ENCODE measurements at regions not wholly inside any gene's neighbourhood (a gene's known extent, or its start where the extent isn't known, plus 50 kb on each side); places are given as distances from the start of the nearest gene placed in this dataset.

DNA sequence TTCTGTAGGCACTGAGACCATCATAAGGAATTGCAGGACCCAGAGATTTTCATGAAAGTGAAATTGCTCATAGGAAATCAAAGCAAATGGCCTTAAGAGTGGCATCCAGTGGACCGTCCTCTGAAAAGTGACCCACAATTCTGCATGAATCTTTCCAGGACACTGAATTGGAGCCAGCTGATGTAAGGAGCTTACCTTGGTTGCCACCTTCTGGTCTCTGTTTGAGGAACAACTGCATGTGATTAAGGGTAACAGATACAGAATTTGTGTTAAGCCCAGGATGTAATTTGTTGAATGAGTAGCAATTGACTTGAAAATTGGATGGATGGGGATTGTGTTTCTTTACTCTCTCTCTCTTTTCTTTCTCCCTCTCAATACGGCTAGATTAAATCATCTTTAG lies 49.9 kb upstream of the GAS1 start:
- H3K27ac ChIP-seq (ENCODE audit: low read depth, low read length), result no peak overlapping the region
- H3K79me2 ChIP-seq (ENCODE audit: control insufficient read depth, low read length), result no peaks in the 10 kb centered on the region
- no peaks in the 10 kb centered on the region for H3K9me2 ChIP-seq (replicated peaks; ENCODE audit: control insufficient read depth, low read length)
- H3K9me3 ChIP-seq (ENCODE audit: control insufficient read depth, insufficient read depth, low read length), result no peaks in the 10 kb centered on the region
- H3K4me2 ChIP-seq (ENCODE audit: low read length), result no peak overlapping the region
- no peak overlapping the region for H3K4me3 ChIP-seq (ENCODE audit: low read length)
- H3K4me1 ChIP-seq (ENCODE audit: control insufficient read depth, low read length), result no peaks in the 10 kb centered on the region
- no peaks in the 10 kb centered on the region for H3K27me3 ChIP-seq (ENCODE audit: control insufficient read depth, low read length)
- no peak for TF ChIP-seq EZH2phosphoT487 (IDR thresholded peaks at IDR 0.05; ENCODE audit: borderline replicate concordance, low read length)
- TF ChIP-seq, protein P1, sequence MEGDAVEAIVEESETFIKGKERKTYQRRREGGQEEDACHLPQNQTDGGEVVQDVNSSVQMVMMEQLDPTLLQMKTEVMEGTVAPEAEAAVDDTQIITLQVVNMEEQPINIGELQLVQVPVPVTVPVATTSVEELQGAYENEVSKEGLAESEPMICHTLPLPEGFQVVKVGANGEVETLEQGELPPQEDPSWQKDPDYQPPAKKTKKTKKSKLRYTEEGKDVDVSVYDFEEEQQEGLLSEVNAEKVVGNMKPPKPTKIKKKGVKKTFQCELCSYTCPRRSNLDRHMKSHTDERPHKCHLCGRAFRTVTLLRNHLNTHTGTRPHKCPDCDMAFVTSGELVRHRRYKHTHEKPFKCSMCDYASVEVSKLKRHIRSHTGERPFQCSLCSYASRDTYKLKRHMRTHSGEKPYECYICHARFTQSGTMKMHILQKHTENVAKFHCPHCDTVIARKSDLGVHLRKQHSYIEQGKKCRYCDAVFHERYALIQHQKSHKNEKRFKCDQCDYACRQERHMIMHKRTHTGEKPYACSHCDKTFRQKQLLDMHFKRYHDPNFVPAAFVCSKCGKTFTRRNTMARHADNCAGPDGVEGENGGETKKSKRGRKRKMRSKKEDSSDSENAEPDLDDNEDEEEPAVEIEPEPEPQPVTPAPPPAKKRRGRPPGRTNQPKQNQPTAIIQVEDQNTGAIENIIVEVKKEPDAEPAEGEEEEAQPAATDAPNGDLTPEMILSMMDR (IDR thresholded peaks at IDR 0.05; ENCODE audit: low read depth, low read length, poor library complexity, severe bottlenecking), result no peak
- no peaks in the 10 kb centered on the region for H3K36me3 ChIP-seq (ENCODE audit: control insufficient read depth, low read length)
- no peaks in the 10 kb centered on the region for H4K20me1 ChIP-seq (ENCODE audit: control insufficient read depth, insufficient read depth, low read depth, low read length)
- no peaks in the 10 kb centered on the region for H3F3A ChIP-seq (ENCODE audit: control insufficient read depth, insufficient read depth)

DNA sequence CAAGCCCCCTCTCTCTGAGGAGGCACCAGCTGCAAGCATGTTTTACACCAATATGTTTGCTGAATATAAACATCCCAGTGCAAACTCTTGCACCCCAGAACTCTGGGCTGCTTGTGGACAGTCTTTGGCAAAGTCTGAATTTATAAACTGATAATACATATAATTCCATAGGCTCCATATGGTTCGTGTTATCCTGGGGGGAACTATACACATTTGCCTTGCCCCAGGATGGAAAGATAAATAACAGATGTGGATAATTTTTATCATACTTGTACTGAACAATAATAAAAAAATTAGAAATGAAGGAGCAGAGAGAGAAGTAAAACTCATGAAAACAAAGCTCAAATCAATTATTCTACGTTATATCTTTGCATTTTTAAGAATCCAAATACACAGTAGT lies 50.6 kb upstream of the GAS1 start:
- H4K20me1 ChIP-seq (ENCODE audit: control insufficient read depth, insufficient read depth, low read depth, low read length), result no peaks in the 10 kb centered on the region
- no peaks in the 10 kb centered on the region for H3K4me1 ChIP-seq (ENCODE audit: control insufficient read depth, low read length)
- H3K4me2 ChIP-seq (ENCODE audit: low read length), result no peak overlapping the region
- no peak overlapping the region for H3K27ac ChIP-seq (ENCODE audit: low read depth, low read length)
- no peaks in the 10 kb centered on the region for H3K9me2 ChIP-seq (replicated peaks; ENCODE audit: control insufficient read depth, low read length)
- H3K27me3 ChIP-seq (ENCODE audit: control insufficient read depth, low read length), result no peaks in the 10 kb centered on the region
- H3K4me3 ChIP-seq (ENCODE audit: low read length), result no peak overlapping the region
- TF ChIP-seq, protein P1 (IDR thresholded peaks at IDR 0.05; ENCODE audit: low read depth, low read length, poor library complexity, severe bottlenecking), result no peak
- no peak for TF ChIP-seq EZH2phosphoT487 (IDR thresholded peaks at IDR 0.05; ENCODE audit: borderline replicate concordance, low read length)
- H3F3A ChIP-seq (ENCODE audit: control insufficient read depth, insufficient read depth), result no peaks in the 10 kb centered on the region
- no peaks in the 10 kb centered on the region for H3K9me3 ChIP-seq (ENCODE audit: control insufficient read depth, insufficient read depth, low read length)
- no peaks in the 10 kb centered on the region for H3K79me2 ChIP-seq (ENCODE audit: control insufficient read depth, low read length)
- no peaks in the 10 kb centered on the region for H3K36me3 ChIP-seq (ENCODE audit: control insufficient read depth, low read length)

DNA sequence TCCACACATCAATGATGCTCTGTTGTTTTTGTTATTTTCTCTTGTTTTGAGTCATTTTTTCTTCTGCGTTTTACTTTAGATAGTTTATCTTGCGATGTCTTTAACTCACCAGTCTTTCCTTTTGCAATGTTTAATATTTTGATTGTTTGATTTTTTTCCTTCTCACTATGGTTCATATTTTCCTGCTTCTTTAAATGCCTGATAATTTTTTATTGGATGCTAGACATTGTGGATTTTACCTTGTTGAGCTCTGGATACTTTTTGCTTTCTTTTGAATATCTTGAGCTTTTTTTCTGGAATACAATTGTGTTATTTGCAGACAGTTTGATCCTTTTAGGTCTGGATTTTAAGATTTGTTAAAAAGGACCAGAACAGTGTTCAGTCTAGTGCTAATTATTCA lies 55.2 kb upstream of the GAS1 start:
- no peak overlapping the region for H3K4me3 ChIP-seq (ENCODE audit: low read length)
- H3K9me2 ChIP-seq (replicated peaks; ENCODE audit: control insufficient read depth, low read length), result no peaks in the 10 kb centered on the region
- no peaks in the 10 kb centered on the region for H3K36me3 ChIP-seq (ENCODE audit: control insufficient read depth, low read length)
- H3F3A ChIP-seq (ENCODE audit: control insufficient read depth, insufficient read depth), result no peaks in the 10 kb centered on the region
- no peaks in the 10 kb centered on the region for H3K9me3 ChIP-seq (ENCODE audit: control insufficient read depth, insufficient read depth, low read length)
- no peaks in the 10 kb centered on the region for H3K4me1 ChIP-seq (ENCODE audit: control insufficient read depth, low read length)
- no peak overlapping the region for H3K27ac ChIP-seq (ENCODE audit: low read depth, low read length)
- TF ChIP-seq, protein P1 (IDR thresholded peaks at IDR 0.05; ENCODE audit: low read depth, low read length, poor library complexity, severe bottlenecking), result no peak
- no peak for TF ChIP-seq EZH2phosphoT487 (IDR thresholded peaks at IDR 0.05; ENCODE audit: borderline replicate concordance, low read length)
- no peaks in the 10 kb centered on the region for H3K79me2 ChIP-seq (ENCODE audit: control insufficient read depth, low read length)
- H4K20me1 ChIP-seq (ENCODE audit: control insufficient read depth, insufficient read depth, low read depth, low read length), result no peaks in the 10 kb centered on the region
- no peaks in the 10 kb centered on the region for H3K27me3 ChIP-seq (ENCODE audit: control insufficient read depth, low read length)
- no peak overlapping the region for H3K4me2 ChIP-seq (ENCODE audit: low read length)

DNA sequence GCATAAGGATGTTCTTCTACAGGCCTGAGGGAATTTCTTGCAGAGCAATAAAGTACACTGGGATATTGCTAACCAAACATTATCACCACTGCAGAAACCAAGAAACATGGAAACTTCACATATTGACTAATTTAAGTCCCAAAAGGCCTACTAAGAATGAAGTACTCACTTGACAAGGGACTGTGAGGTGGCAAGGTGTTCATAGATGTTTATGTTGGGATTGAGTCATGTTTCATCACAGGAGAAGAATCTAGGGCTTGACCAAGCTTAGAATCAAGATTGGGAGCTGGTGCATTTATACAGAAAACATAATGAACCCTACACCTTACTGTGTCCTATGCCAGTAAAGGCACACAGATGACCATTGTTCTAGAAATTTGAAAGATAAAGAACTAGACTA lies 56.7 kb upstream of the GAS1 start:
- Histone ChIP-seq H3K9me3 (ENCODE audit: control insufficient read depth, insufficient read depth, low read length) (no peaks in the 10 kb centered on the region), H3K36me3 (ENCODE audit: control insufficient read depth, low read length) (no peaks in the 10 kb centered on the region), H3F3A (ENCODE audit: control insufficient read depth, insufficient read depth) (no peaks in the 10 kb centered on the region), H3K27me3 (ENCODE audit: control insufficient read depth, low read length) (no peaks in the 10 kb centered on the region), H3K79me2 (ENCODE audit: control insufficient read depth, low read length) (no peaks in the 10 kb centered on the region), H3K4me1 (ENCODE audit: control insufficient read depth, low read length) (no peaks in the 10 kb centered on the region), H4K20me1 (ENCODE audit: control insufficient read depth, insufficient read depth, low read depth, low read length) (no peaks in the 10 kb centered on the region), H3K27ac (ENCODE audit: low read depth, low read length) (no peak overlapping the region), H3K4me2 (ENCODE audit: low read length) (no peak overlapping the region), H3K9me2 (replicated peaks; ENCODE audit: control insufficient read depth, low read length) (no peaks in the 10 kb centered on the region), H3K4me3 (ENCODE audit: low read length) (no peak overlapping the region)
- TF ChIP-seq EZH2phosphoT487 (IDR thresholded peaks at IDR 0.05; ENCODE audit: borderline replicate concordance, low read length), result no peak
- TF ChIP-seq, protein P1 (IDR thresholded peaks at IDR 0.05; ENCODE audit: low read depth, low read length, poor library complexity, severe bottlenecking), result no peak

Measured in DOHH2 (cell line).